ENCODE measurements at regions not wholly inside any gene's neighbourhood (a gene's known extent, or its start where the extent isn't known, plus 50 kb on each side); places are given as distances from the start of the nearest gene placed in this dataset.

GRCh38 chr1:193539731-193540459 is 353.5 kb upstream of the B3GALT2 start:
- TF ChIP-seq CSDC2 (CRISPR knock-in tag; IDR thresholded peaks at IDR 0.05), result no peak
- no peak for TF ChIP-seq BACH2 (CRISPR knock-in tag; IDR thresholded peaks at IDR 0.05; ENCODE audit: borderline replicate concordance)
- TF ChIP-seq TCF4 (CRISPR knock-in tag; IDR thresholded peaks at IDR 0.05; ENCODE audit: borderline replicate concordance), result no peak
- no peak for TF ChIP-seq SNAI2 (CRISPR knock-in tag; IDR thresholded peaks at IDR 0.05)
- no peak for TF ChIP-seq RARB (CRISPR knock-in tag; IDR thresholded peaks at IDR 0.05)
- TF ChIP-seq ESRRG (CRISPR knock-in tag; IDR thresholded peaks at IDR 0.05), result no peak
- TF ChIP-seq TSHZ2 (CRISPR knock-in tag; IDR thresholded peaks at IDR 0.05), result no peak
- TF ChIP-seq ZFP30 (CRISPR knock-in tag; IDR thresholded peaks at IDR 0.05), result no peak
- TF ChIP-seq, protein P1, sequence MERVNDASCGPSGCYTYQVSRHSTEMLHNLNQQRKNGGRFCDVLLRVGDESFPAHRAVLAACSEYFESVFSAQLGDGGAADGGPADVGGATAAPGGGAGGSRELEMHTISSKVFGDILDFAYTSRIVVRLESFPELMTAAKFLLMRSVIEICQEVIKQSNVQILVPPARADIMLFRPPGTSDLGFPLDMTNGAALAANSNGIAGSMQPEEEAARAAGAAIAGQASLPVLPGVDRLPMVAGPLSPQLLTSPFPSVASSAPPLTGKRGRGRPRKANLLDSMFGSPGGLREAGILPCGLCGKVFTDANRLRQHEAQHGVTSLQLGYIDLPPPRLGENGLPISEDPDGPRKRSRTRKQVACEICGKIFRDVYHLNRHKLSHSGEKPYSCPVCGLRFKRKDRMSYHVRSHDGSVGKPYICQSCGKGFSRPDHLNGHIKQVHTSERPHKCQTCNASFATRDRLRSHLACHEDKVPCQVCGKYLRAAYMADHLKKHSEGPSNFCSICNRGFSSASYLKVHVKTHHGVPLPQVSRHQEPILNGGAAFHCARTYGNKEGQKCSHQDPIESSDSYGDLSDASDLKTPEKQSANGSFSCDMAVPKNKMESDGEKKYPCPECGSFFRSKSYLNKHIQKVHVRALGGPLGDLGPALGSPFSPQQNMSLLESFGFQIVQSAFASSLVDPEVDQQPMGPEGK (CRISPR knock-in tag; IDR thresholded peaks at IDR 0.05; ENCODE audit: borderline replicate concordance), result no peak
- TF ChIP-seq ARNTL (CRISPR knock-in tag; IDR thresholded peaks at IDR 0.05; ENCODE audit: borderline replicate concordance, low read depth), result no peak
- TF ChIP-seq ZNF8 (CRISPR knock-in tag; IDR thresholded peaks at IDR 0.05), result no peak
- no peak for TF ChIP-seq OSR1 (CRISPR knock-in tag; IDR thresholded peaks at IDR 0.05)
- TF ChIP-seq ZC3H10 (CRISPR knock-in tag; IDR thresholded peaks at IDR 0.05), result no peak
- TF ChIP-seq CREB5 (CRISPR knock-in tag; IDR thresholded peaks at IDR 0.05; ENCODE audit: low read depth), result no peak
- TF ChIP-seq ZNF70 (CRISPR knock-in tag; IDR thresholded peaks at IDR 0.05), result no peak
- TF ChIP-seq CSRNP3 (CRISPR knock-in tag; IDR thresholded peaks at IDR 0.05), result no peak
- no peak for TF ChIP-seq PPARA (CRISPR knock-in tag; IDR thresholded peaks at IDR 0.05; ENCODE audit: borderline replicate concordance)
- TF ChIP-seq ZNF565 (CRISPR knock-in tag; conservative IDR thresholded peaks at IDR 0.05; ENCODE audit: low read depth), result no peak
- TF ChIP-seq GLIS3 (CRISPR knock-in tag; IDR thresholded peaks at IDR 0.05), result no peak
- no peak for TF ChIP-seq ZFP3 (CRISPR knock-in tag; IDR thresholded peaks at IDR 0.05)
- no peak for ATAC-seq

DNA sequence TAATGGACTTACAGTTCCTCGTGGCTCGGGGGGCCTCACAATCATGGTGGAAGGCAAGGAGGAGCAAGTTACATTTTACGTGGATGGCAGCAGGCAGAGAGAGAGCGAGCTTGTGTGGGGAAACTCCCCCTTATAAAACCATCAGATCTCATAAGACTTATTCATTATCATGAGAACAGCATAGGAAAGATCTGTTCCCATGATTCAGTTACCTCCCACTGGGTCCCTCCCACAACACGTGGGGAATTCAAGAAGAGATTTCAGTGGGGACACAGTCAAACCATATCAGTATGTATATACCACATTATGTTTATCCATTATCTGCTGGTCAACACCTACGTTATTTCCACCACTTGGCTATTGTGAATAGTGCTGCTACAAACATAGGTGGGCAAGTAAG is 352.3 kb upstream of the B3GALT2 start:
- no peak for TF ChIP-seq PPARA (CRISPR knock-in tag; IDR thresholded peaks at IDR 0.05; ENCODE audit: borderline replicate concordance)
- TF ChIP-seq ZNF565 (CRISPR knock-in tag; conservative IDR thresholded peaks at IDR 0.05; ENCODE audit: low read depth), result no peak
- no peak for TF ChIP-seq ZNF8 (CRISPR knock-in tag; IDR thresholded peaks at IDR 0.05)
- no peak for TF ChIP-seq TCF4 (CRISPR knock-in tag; IDR thresholded peaks at IDR 0.05; ENCODE audit: borderline replicate concordance)
- TF ChIP-seq TOX (CRISPR knock-in tag; IDR thresholded peaks at IDR 0.05; ENCODE audit: borderline replicate concordance), result no peak
- no peak for TF ChIP-seq TSHZ2 (CRISPR knock-in tag; IDR thresholded peaks at IDR 0.05)
- TF ChIP-seq ZNF70 (CRISPR knock-in tag; IDR thresholded peaks at IDR 0.05), result no peak
- TF ChIP-seq ISL1 (CRISPR knock-in tag; IDR thresholded peaks at IDR 0.05), result no peak
- TF ChIP-seq RARB (CRISPR knock-in tag; IDR thresholded peaks at IDR 0.05), result no peak
- TF ChIP-seq CREB5 (CRISPR knock-in tag; IDR thresholded peaks at IDR 0.05; ENCODE audit: low read depth), result no peak
- no peak for TF ChIP-seq CSDC2 (CRISPR knock-in tag; IDR thresholded peaks at IDR 0.05)
- TF ChIP-seq BACH2 (CRISPR knock-in tag; IDR thresholded peaks at IDR 0.05; ENCODE audit: borderline replicate concordance), result no peak
- no peak for TF ChIP-seq ZFP3 (CRISPR knock-in tag; IDR thresholded peaks at IDR 0.05)
- TF ChIP-seq POU6F1 (CRISPR knock-in tag; IDR thresholded peaks at IDR 0.05; ENCODE audit: borderline replicate concordance, low read depth), result no peak

More for the DNA sequence above, 352.3 kb upstream of the B3GALT2 start:
- no peak for ATAC-seq
